ENCODE measurements at regions not wholly inside any gene's neighbourhood (a gene's known extent, or its start where the extent isn't known, plus 50 kb on each side); places are given as distances from the start of the nearest gene placed in this dataset.

DNA sequence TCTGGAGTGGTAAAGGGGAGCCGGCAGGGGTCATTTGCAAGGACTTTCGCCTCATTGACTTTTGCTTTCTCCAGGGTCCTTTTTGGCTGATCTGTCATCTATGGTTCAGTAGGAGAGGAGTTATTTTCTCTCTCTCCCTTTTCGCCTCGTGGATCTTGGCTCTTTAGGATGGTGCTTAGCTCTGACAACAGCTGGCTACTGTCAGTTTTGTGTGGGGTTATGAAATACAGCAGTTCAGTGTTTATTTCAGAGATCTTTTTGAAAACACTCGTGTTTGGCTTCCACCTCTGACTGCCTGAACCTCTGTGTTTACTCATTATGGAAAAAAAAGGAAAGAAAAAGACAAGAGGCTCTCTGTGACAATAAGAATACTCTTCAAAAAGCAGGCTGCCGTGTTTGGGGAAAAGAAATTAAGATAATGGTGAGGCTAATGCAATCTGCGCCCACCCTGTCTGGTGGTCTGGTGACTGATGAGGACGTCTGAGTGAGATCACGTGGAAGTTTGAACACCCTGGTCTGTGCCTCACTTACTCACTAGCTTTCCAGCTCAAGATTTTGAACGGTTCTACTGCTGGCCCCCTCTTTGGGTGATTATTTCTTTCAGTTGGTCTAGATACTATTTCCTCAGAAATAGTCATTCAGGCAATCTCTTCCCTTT, 567.7 kb downstream of the CAAP1 start:
- TF ChIP-seq EP300 (IDR thresholded peaks at IDR 0.05), result no peak
- TF ChIP-seq, protein P1, sequence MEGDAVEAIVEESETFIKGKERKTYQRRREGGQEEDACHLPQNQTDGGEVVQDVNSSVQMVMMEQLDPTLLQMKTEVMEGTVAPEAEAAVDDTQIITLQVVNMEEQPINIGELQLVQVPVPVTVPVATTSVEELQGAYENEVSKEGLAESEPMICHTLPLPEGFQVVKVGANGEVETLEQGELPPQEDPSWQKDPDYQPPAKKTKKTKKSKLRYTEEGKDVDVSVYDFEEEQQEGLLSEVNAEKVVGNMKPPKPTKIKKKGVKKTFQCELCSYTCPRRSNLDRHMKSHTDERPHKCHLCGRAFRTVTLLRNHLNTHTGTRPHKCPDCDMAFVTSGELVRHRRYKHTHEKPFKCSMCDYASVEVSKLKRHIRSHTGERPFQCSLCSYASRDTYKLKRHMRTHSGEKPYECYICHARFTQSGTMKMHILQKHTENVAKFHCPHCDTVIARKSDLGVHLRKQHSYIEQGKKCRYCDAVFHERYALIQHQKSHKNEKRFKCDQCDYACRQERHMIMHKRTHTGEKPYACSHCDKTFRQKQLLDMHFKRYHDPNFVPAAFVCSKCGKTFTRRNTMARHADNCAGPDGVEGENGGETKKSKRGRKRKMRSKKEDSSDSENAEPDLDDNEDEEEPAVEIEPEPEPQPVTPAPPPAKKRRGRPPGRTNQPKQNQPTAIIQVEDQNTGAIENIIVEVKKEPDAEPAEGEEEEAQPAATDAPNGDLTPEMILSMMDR (IDR thresholded peaks at IDR 0.05), result no peak
- TF ChIP-seq POLR2A (IDR thresholded peaks at IDR 0.05), result no peak
